Stimulated activated CD4-positive, alpha-beta T cell treated with anti-CD3 and anti-CD28 coated beads, Interleukin-4, amount 100 ng/mL, for 4 hours (primary cell): ENCODE measurements at regions not wholly inside any gene's neighbourhood (a gene's known extent, or its start where the extent isn't known, plus 50 kb on each side); places are given as distances from the start of the nearest gene placed in this dataset.
"Not testable (repeated sequence)": the region's sequence is repeated elsewhere in the genome, so short reads cannot be mapped to it uniquely, and the experiment has no call there.

Source experiments
- DNase-seq, 2 experiments: peaks; one replicate each; pipeline ENCODE4 v3.0.0-alpha.2; 2020

DNA sequence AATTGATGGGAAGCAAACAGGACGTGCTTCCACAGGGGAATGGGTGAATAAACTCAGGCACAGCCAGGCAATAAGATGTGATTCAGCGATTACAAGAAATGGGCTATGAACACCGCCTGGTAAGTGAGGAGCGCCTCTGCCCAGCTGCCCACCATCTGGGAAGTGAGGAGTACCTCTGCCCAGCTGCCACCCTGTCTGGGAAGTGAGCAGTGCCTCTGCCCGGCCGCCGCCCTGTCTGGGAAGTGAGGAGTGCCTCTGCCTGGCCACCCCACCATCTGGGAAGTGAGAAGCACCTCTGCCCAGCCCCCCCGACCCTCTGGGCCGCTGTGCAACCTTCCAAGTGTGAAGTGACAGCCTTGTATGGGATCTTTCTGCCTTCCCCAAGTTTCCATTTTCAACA, 73.2 kb upstream of the PRR5 start:
- DNase-seq = no peak

DNA sequence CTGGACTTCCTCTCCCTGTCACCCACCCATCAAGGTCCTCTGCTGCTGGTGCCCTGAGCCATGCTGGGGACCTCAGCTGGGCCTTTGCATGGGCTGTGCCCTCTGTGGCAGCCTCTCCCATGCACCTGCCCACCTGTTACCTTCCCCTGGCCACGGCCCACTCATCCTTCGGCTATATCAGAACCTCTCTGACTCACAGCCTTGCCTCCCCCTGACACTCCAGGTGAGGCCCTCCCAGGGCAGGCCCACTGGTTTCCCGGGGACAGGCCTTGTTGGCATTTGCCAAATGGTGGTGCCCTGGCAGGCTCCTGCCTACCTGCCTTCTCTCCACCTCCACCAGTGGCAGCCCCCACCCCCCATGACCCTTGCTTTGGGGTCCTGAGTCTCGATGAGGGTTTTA, 73.7 kb upstream of the PRR5 start:
- no peak for DNase-seq

DNA sequence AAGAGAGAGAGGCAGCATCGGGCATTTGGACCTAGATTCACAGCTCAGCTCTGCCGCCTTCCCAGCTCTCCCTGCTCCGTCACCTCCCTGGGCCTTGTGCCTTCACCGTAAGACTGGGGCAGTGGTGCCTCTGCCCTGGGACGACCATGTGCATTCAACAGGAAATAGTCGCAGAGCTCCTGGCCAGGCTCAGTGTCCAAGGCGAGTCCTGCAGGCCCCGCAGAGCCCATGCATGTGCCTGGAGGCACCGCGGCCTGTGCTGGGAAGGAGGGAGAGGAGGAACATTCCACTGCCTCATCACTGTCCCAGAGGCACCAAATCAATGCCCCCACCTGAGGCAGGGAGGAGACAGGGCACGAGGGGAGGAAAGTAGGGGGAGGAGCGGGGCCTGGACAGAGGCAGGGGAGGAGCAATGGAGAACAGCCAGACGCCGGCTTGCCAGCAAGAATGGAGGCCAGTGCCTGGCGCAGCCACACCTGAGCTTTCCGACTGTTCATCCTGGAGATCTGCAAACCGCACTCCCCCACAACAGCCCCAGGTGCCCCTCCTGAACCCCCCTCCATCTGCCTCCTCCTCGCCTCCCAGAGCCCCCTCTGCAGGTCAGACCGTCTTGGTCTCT, 74.4 kb upstream of the PRR5 start:
- DNase-seq = no peak

DNA sequence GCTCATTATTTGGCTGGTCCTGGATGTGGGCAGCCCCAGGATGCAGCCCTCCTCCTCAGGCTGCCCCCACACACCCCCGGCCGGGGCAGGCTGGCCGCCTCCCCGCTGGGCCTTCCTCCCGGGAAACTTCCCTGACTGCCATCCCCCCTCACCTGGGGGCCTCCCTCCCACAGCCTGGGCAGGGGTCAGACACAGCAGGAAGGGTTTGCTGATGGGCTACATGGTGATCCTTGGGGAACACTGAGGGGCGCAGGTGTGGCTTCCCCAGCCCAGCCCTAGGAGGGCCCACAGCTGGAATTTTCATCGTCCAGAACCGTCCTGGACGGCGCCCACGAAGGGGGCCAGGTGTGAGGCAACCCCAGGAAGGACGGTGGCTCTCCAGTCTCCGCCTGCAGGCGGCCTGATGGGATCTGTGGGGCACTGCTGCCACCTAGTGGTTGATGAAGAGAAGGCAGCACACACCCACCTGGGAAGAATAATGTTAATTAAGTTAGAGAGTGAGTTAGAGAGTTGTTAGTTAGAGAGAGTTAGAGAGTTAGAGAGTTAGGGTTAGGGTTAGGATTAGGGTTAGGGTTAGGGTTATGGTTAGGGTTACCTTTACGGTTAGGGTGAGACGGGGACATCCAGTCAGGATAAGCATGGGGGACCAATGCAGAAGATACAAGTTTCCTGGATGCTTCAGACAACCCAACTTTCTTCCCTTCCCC, 75.9 kb upstream of the PRR5 start:
- DNase-seq = peak; percentile 66 to 69

DNA sequence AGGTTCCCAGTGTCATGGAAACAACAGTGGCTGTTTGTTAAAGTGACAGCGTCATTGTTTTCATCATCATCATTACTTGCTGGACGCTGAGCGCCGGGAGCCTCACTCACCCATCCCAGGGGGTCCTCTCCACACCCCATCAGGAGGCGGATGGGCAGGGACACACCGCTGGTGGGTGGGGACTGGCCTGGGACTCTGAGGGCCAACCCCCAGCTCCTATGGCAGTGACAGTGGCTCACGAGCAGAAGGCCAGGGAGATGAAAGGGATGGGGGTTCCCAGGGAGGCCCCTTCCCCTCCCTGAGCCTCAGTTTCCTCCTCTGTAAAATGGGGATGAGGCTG, 76.6 kb upstream of the PRR5 start:
- no peak for DNase-seq

DNA sequence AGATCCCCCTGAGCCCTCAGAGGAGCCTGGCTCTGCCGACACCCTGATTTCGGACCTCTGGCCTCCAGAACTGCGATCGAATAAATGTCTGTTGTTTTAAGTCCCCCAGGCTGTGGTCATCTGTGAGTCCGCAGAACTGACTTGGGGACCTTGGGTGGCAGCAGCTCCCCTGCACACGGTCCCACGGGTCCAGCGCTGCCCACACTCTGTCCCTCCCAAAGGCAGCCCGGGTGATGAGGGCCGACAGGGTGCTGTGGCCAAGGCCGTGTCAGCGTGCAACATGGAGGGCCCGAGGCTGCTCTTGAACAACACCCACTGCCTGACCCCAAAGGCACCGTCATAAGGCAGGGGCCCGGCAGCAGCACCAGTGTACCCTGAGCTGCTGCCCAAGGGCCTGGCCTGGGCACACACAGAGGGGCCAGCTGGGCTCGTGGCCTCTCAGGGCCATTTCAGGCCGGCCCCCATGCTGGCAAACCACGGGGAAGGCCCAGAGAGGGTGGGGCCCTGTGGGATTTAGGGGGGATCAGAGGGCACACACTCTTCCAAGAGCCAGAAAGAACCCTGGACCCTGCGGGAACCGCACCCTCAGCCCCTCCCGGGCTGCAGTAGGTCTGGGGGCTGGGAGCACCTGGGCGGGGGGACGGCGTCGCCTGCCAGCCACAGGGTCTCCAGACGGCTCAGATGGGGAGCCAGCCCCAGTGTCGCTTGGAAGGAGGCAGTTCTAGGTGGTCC, 77.1 kb upstream of the PRR5 start:
- DNase-seq = no peak

DNA sequence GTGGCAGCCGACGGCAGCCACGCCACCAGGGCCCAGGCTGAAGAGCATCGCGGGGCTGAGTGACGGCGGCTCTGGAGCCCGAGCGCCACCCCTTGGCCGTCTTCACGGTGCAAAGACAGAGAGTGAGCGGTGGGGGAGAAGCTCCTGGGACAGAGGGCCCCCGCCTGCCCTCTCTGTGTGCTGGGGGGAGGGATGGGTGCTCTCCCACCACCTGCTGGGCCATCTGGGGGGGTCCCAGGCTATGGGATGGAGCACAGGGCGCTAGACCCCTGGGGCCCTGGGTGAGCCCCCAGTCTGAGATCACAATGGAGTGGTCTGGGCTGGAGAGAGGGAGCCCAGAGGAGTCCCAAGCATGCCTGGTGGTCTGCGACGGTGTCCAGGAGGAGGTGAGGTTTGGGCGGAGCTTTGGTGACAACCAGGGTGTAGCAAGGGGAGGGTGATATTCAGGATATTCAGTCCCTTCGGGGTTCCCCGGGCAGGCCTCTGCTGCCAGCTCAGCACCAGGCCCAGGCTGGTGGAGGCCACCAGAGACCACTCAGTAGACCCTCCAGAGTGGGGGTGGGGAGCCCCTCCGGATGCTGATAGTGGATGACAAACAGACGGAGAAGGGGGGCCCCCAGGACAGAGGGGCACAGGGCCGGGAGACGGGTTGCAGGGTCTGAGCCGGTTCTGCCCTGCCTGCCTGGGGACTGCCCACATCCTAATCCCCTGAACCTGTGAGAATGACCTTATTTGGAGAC, 78.1 kb upstream of the PRR5 start:
- DNase-seq = no peak

DNA sequence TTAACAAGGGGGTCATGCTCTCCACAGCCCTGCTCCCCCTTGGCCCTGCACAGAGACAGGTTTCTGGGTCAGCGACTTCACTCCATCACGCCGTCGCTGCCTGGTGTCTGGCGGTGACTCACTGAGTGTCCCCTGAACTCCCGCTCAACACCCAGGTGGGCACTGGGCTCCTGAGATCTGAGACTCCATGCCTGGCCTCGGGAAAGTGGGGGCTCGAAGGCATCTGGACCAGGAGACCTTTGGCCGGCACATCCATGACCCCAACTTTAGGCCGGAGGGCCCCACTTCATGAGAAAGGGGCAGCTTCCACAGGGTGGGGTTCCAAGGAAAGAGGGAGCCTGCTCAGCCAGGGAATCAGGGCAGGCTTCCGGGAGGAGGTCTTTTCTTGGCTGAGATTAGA, 79.3 kb upstream of the PRR5 start:
- DNase-seq = no peak

DNA sequence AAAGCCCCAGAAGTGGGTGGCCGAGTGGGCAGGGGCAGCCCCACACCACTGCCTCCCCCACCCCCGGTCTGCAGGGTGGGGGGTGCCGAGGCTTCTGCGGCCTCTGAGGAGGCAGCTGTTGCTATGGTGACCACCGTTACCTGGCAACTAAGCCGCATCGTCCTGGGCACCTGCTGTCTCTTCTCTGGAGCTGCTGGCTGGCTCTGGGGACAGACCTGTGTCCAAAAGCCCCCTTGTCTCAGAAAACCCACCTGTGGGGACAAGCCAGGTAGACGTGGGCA, 79.9 kb upstream of the PRR5 start:
- no peak for DNase-seq

DNA sequence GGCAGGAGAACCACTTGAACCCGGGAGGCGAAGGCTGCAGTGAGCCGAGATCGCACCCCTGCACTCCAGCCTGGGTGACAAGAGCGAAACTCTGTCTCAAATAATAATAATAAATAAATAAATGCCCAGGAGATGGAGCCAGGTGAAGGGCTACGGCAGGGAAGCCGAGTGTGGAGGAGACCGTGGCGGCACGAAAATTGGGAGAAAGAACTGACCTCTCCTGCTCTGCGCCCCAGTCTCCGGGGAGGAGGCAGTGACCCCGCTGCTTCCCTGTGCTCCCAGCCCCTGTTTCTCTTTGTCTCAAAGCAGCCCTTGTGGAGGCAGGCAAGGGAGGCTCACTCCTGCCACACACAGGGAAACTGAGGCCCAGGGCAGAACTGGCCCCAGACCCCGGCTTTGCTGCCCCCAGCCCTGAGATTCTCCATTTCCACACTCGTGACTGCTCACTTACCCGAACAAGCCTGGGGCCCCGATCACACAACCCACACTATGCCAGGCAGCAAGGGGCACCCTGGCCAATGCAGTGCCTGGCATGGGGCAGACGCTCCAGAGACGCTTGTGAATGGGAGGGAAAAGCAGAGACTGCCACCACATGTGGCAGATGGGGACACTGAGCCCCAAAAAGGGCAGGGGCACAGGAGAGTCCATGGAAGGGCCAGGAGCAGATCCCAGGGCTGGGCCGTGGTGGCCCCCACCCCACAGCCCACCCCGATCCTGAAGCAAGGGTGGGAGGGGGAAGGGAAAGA, 80.4 kb upstream of the PRR5 start:
- no peak for DNase-seq

DNA sequence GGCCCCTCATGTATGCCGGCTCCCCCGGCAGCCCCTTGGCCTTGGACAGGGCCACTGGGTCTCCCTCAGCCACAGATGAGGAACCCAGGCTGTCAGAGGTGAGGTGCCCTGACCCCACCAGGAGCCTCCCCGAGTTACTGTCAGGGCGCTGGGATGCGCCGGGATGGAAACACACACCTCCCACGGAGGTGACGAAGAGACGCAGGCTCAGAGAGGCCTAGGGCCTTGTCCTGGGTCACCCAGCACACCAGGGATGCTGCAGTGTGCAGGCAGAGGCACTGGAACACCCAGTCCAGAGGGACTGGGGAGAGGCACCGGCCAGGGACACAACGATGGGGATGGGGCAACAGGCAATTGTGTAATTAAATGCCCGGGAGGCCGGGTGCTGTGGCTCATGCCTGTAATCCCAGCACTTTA, 81.2 kb upstream of the PRR5 start:
- no peak for DNase-seq

DNA sequence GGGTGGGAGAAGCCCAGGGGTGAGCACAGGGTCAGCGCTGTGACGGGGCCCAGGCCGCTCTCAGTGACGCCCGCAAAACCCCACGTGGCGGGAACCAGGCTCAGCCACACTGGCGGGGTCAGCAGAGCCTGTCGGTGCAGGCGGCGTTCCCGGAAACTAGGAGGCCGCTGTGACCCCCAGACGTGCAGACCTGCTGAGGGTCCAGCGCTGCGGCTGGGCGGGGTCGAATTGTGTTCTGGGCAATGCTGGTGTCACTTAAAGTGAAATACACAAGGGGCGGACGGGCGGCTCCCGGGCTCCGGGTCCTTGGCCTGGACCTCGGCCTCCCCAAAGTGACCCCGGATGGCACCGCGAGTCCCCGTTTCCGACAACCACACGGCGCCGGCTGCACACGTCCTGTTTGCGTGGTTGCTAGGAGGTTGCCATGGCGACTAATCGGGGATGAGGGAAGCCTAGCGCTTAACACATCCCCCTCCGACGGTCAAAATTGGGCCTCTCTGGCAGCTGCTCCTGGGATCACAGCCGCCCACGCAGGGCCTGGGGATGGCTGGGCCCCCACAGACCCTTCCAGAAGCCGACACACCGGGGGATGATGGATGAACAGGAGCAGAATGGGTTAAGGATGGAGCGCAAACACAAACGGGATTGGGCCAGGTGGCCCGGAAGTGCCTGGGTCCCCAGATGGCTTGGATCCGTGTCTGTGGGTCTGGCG, 81.7 kb upstream of the PRR5 start:
- peak; percentile 52 to 63 for DNase-seq

DNA sequence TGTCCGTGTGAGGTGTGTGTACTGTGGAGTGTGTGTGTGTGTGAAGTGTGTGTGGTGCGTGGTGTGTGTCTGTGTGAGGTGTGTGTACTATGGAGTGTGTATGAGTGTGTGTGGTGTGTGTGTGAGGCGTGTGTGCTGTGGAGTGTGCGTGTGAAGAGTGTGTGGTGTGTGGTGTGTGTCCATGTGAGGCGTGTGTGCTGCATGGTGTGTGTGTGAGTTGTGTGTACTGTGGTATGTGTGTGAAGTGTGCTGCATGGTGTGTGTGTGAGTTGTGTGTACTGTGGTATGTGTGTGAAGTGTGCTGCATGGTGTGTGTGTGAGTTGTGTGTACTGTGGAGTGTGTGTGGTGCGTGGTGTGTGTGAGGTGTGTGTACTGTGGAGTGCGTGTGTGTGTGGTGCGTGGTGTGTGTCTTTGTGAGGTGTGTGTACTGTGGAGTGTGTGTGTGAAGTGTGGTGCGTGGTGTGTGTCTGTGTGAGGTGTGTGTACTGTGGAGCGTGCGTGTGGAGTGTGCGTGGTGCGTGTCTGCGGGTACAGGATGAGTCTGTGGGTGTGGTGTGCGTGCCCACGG, 82.4 kb upstream of the PRR5 start:
- DNase-seq = not testable (repeated sequence)

DNA sequence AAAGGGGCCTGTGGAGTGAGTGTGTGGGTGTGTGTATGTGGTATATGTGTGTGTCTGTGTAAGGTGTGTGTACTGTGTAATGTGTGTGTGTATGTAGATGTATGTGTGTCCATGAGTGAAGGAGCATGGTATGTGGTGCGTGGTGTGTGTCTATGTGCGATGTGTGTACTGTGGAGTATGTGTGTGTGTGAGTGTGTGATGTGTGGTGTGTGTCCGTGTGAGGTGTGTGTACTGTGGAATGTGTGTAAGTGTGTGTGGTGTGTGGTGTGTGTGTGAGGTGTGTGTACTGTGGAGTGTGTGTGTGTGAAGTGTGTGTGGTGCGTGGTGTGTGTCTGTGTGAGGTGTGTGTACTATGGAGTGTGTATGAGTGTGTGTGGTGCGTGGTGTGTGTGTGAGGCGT, 83.1 kb upstream of the PRR5 start:
- DNase-seq = not testable (repeated sequence)

DNA sequence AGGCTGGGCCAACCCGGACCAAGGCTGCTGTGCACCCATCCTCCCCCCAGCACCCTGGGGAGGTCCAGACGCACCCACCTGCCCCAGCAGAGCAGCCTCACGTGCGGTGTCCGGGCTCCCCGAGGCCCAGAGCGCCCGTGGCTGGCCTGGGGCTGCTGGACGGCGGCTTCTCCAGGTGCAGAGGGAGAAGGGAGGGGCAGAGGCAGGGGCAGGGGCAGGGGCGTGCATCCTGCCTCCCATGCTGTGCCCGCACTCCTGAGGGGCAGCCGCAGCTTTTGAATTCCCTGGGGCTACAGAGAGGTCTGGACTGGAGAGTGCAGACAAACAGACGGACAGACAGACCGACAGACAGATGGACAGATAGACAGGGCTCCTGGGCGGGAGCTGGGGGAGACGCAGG, 83.6 kb upstream of the PRR5 start:
- no peak for DNase-seq

DNA sequence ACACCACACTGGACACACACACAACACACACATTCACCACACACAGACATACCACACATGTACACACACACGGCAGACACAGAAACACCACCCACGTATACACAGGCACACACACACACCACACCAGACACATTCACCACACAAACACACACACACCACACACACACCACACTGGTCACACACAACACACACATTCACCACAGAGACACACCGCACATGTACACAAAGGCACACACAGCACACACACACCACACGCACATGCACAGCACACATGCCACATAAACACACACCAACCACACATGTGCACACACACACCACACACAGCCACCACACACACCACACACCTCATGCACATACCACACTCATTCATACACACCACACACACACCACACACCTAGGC, 84.2 kb upstream of the PRR5 start:
- DNase-seq = no peak

DNA sequence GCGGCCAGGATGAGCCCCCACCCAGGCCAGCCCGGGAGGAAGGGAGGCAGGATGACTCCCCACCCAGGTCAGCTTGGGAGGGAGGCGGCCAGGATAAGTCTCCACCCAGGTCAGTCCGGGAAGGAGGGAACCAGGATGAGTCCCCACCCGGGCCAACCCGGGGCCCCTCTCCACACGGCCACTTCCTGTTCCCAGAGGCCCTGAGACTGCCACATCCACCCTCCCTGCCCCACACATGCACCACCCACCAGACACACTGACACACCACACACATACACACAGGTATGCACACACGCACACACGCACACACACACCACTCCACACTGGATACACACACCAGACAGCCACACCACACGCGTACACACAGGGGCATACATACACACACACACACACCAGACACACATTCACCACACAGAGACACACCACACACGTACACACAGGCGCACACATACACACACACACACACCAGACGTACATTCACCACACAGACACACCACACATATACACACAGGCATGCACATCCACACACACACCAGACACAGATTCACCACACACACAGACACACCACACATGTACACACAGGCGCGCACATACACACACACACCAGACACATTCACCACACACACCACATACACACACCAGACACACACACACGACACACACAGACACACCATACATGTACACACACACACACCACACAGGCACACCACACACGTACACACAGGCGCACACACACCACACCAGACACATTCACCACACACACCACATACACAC, 84.9 kb upstream of the PRR5 start:
- no peak for DNase-seq

DNA sequence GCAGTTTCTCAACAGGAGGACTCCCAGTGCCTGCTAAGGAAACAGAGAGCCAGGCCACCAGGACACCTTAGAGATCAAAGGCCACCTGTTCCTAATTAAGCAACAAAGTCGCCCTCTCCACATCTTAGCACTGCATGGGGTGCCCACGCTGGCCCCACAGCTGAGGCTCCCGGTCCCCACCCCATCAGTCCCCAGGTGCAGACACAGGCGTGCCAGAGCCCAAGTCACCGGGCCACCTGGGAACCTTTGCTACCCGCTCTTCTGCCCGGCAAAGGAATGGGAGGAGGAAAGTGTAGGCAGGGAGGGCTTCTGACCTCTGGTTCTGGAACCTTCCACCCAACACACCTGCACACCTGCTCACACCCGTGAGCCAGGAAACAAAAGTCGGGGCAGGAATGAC, 85.5 kb upstream of the PRR5 start:
- no peak for DNase-seq

DNA sequence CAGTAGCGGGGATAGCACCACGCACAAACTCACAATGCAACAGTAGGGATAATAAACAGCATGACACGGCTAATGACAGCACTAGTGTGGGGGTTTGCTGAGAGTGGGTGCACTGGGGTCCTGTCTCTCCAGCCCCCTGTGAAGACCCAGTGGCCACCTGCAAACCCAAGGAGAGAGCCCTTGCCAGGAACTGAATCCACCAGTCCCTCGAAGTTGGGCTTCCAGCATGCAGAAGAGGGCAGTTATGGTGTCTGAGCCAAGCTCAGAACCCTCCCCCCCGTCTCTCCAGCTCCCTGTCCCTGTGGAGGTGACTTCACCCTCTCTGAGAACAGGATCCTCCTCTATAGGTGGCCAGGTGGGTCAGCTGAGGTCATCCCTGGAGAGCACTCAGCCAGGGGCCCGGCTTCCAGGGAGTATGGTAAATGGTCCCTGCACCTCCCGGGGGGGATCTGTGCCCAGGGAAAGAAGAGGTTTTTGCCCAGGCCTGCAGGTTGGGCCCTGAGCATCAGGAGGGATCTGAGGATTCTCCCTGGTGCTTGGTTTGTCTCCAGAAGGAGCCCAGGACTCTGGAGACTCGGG, 86.3 kb upstream of the PRR5 start:
- no peak for DNase-seq

DNA sequence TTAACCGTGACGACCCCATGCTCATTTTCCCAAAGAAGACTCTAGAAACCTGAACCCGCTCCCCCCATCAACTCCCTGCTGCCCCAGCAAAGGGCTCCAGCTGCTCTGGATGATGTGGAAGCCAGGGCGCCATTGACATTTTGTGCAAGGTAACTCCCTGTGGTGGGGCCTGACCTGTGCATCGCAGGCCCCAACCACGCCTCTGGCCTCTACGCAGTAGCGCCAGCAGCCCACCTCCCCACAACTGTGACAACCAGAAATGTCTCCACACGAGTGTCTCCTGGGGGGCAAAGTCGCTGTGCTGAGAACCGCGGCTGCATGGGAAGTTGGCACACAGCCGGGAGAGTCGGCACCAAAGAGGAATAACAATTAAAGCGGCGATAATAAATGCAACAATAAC, 86.9 kb upstream of the PRR5 start:
- no peak for DNase-seq

DNA sequence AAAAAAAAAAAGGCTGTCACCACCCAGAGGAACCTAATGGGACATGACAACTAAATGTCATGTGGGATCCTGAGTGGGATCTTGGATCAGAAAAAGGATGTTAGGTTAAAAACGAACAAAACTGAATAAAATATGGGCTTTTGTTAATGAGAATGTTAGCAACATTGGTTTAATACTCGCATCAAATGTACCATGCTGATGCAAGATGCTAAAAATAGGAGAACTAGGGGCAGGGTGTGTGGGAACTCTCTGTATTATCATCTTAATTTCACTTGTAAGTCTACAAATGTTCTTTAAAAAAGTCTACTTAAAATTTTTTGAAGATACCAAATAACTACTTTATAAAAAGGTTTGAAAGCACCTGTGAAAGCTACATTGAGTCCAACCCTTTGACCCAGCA, 88.8 kb upstream of the PRR5 start:
- no peak for DNase-seq
